ENCODE measurements at regions not wholly inside any gene's neighbourhood (a gene's known extent, or its start where the extent isn't known, plus 50 kb on each side); places are given as distances from the start of the nearest gene placed in this dataset.
"Not testable (repeated sequence)": the region's sequence is repeated elsewhere in the genome, so short reads cannot be mapped to it uniquely, and the experiment has no call there.

- H3K27me3 ChIP-seq (ENCODE audit: control insufficient read depth in 1 of 2, insufficient read depth in 2 of 2, low read length in 2 of 2); H3K79me2 ChIP-seq (ENCODE audit: insufficient read depth, low read length); H3K4me1 ChIP-seq (ENCODE audit: insufficient read depth, low read length); intact Hi-C loops (cut with micrococcal nuclease; ENCODE audit: unreplicated experiment); in situ Hi-C loops (cut with HindIII; ENCODE audit: extremely low pct_ligation_motif_present, low pct_unique_long_range_greater_than_20kb); H3K27ac ChIP-seq (ENCODE audit: extremely low read length, insufficient read depth, low read length); POLR2A ChIA-PET; H3K9ac ChIP-seq (ENCODE audit: insufficient read depth, low read depth, low read length); BruUV-seq (replicated peaks); H3K36me3 ChIP-seq (replicated peaks in 1 of 2; ENCODE audit: control insufficient read depth in 1 of 2, insufficient read depth in 2 of 2, low read length in 2 of 2); FAIRE-seq; CTCF ChIA-PET (ENCODE audit: low intra/inter-chr PET ratio, low total read pairs); H3K9me3 ChIP-seq (ENCODE audit: low read length); H2AFZ ChIP-seq (ENCODE audit: low read length); H4K20me1 ChIP-seq (ENCODE audit: insufficient read depth, low read length): not testable (repeated sequence)
- H3K4me2 ChIP-seq (ENCODE audit: low read depth, low read length): peak overlapping the region; percentile 51
- DNase-seq (ENCODE audit: low spot score) (peak; percentile 5), ATAC-seq (peak; percentile 81)
- TF ChIP-seq HNRNPLL (IDR thresholded peaks at IDR 0.05; ENCODE audit: low read depth, low read length, poor library complexity, severe bottlenecking): peak; percentile 60
- TF ChIP-seq, protein P1, sequence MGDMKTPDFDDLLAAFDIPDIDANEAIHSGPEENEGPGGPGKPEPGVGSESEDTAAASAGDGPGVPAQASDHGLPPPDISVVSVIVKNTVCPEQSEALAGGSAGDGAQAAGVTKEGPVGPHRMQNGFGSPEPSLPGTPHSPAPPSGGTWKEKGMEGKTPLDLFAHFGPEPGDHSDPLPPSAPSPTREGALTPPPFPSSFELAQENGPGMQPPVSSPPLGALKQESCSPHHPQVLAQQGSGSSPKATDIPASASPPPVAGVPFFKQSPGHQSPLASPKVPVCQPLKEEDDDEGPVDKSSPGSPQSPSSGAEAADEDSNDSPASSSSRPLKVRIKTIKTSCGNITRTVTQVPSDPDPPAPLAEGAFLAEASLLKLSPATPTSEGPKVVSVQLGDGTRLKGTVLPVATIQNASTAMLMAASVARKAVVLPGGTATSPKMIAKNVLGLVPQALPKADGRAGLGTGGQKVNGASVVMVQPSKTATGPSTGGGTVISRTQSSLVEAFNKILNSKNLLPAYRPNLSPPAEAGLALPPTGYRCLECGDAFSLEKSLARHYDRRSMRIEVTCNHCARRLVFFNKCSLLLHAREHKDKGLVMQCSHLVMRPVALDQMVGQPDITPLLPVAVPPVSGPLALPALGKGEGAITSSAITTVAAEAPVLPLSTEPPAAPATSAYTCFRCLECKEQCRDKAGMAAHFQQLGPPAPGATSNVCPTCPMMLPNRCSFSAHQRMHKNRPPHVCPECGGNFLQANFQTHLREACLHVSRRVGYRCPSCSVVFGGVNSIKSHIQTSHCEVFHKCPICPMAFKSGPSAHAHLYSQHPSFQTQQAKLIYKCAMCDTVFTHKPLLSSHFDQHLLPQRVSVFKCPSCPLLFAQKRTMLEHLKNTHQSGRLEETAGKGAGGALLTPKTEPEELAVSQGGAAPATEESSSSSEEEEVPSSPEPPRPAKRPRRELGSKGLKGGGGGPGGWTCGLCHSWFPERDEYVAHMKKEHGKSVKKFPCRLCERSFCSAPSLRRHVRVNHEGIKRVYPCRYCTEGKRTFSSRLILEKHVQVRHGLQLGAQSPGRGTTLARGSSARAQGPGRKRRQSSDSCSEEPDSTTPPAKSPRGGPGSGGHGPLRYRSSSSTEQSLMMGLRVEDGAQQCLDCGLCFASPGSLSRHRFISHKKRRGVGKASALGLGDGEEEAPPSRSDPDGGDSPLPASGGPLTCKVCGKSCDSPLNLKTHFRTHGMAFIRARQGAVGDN (CRISPR knock-in tag; IDR thresholded peaks at IDR 0.05): peak; percentile 47
- 10% methylated on average over 17 of the region's 79 CpGs for WGBS (ENCODE audit: low lambda C conversion rate)
- H3K4me3 ChIP-seq (replicated peaks in 1 of 3; ENCODE audit: insufficient read depth in 1 of 3, low read depth in 2 of 3, low read length in 3 of 3): peak overlapping the region in 1 of 3 experiments; percentile 10; a peak in 1 of 6 replicates
Observed at GRCh38 chr13:25017808-25018728, 77.9 kb upstream of the PABPC3 start.
